HL-60 (cell line): ENCODE measurements at regions not wholly inside any gene's neighbourhood (a gene's known extent, or its start where the extent isn't known, plus 50 kb on each side); places are given as distances from the start of the nearest gene placed in this dataset.

Experiments
- DNase-seq, 2 experiments: peaks; one replicate each; pipeline ENCODE4 v3.0.0-alpha.2; 2010 to 2020; ENCODE audit warnings: low read depth in 1 of 2, low spot score in 1 of 2
- H3K27ac ChIP-seq: fragments of 250-450 bp; sonication (Bioruptor Pico); replicated peaks from 2 replicates; pipeline ENCODE4 v1.5.1; 2020; ENCODE audit warnings: mild to moderate bottlenecking, moderate library complexity
- H3K27me3 ChIP-seq: fragments of 250-450 bp; sonication (Bioruptor Pico); 2 replicates; pipeline ENCODE4 v1.5.1; 2021; ENCODE audit warnings: mild to moderate bottlenecking, moderate library complexity; ENCODE audit not compliant: insufficient read depth, poor library complexity, severe bottlenecking
- H3K4me3 ChIP-seq: replicated peaks from 2 replicates; pipeline ENCODE4 v1.5.1; 2011; ENCODE audit warnings: mild to moderate bottlenecking, control low read depth, low read length; ENCODE audit not compliant: insufficient read depth
- CTCF ChIP-seq: IDR thresholded peaks from one replicate; pipeline ENCODE4 v1.5.1; 2011; ENCODE audit warnings: low read length, control low read depth, inconsistent platforms; ENCODE audit not compliant: insufficient read depth
- GABPA ChIP-seq: IDR thresholded peaks from 2 replicates; pipeline ENCODE4 v1.6.1; 2012; ENCODE audit warnings: low read depth
- POLR2AphosphoS5 ChIP-seq: IDR thresholded peaks from 2 replicates; pipeline ENCODE4 v1.6.1; 2012; ENCODE audit warnings: low read depth
- SPI1 ChIP-seq: IDR thresholded peaks from 2 replicates; pipeline ENCODE4 v1.6.1; 2012; ENCODE audit warnings: low read depth, mild to moderate bottlenecking, borderline replicate concordance
- TF ChIP-seq, protein P1 (sequence below): IDR thresholded peaks from 2 replicates; pipeline ENCODE4 v1.6.1; 2012; ENCODE audit warnings: low read depth; ENCODE audit not compliant: insufficient replicate concordance

- Histone ChIP-seq H3K4me3 (no peak overlapping the region), H3K27me3 (no peaks in the 10 kb centered on the region), H3K27ac (no peak overlapping the region)
- no peak for DNase-seq
- TF ChIP-seq, protein P1, sequence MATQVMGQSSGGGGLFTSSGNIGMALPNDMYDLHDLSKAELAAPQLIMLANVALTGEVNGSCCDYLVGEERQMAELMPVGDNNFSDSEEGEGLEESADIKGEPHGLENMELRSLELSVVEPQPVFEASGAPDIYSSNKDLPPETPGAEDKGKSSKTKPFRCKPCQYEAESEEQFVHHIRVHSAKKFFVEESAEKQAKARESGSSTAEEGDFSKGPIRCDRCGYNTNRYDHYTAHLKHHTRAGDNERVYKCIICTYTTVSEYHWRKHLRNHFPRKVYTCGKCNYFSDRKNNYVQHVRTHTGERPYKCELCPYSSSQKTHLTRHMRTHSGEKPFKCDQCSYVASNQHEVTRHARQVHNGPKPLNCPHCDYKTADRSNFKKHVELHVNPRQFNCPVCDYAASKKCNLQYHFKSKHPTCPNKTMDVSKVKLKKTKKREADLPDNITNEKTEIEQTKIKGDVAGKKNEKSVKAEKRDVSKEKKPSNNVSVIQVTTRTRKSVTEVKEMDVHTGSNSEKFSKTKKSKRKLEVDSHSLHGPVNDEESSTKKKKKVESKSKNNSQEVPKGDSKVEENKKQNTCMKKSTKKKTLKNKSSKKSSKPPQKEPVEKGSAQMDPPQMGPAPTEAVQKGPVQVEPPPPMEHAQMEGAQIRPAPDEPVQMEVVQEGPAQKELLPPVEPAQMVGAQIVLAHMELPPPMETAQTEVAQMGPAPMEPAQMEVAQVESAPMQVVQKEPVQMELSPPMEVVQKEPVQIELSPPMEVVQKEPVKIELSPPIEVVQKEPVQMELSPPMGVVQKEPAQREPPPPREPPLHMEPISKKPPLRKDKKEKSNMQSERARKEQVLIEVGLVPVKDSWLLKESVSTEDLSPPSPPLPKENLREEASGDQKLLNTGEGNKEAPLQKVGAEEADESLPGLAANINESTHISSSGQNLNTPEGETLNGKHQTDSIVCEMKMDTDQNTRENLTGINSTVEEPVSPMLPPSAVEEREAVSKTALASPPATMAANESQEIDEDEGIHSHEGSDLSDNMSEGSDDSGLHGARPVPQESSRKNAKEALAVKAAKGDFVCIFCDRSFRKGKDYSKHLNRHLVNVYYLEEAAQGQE, result no peak
- no peak for TF ChIP-seq GABPA
- no peak for TF ChIP-seq SPI1
- TF ChIP-seq POLR2AphosphoS5, result no peak
- TF ChIP-seq CTCF, result no peak
These were observed 101.3 kb upstream of the SLITRK6 start for GRCh38 chr13:85900521-85900920.

DNA sequence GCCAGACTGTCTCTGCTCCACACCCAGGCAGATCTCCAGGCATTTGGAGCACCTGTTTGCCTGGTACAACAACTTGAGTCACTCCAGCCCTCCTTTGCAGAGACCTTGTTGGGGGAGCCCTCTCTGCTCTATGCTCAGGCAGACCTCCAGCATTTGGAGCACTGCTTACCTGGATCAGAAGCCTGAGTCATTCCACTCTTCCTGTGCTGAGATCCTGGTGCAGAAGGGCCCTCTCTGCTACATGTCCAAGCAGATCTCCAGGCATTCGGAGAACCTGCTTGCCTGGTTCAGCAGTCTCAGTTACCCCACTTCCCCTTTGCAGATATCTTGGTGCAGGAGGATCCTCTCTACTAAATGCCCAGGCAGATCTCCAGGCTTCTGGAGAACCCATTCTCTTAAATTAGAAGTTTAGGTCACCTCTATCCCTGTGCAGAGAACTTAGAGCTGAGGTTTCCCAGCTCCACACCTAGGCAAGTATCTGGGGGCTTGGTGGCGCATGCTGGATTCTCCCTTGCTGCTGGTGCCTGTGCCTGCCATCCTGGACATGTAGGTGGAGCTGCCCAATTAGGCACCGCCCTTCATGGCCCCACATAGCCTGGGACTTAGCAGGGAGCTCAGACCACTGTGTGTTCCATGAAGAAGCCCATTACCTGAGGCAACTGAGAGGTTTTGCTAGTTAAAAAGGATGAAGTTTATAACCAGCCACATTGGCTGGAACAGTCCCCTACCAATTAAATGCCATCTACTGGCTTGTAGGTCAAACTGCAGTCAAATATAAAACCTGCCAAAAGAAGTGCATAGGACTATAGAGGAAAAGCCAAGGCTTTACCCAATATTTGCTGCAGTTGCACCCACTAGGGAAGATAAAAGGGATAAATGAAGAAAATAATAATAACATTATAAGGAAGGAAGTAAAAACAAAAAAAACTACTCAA, 97.6 kb upstream of the SLITRK6 start:
- Histone ChIP-seq H3K27me3 (no peaks in the 10 kb centered on the region), H3K27ac (no peak overlapping the region), H3K4me3 (no peak overlapping the region)
- TF ChIP-seq CTCF (no peak), POLR2AphosphoS5 (no peak), GABPA (no peak), SPI1 (no peak)
- TF ChIP-seq, protein P1, result no peak
- DNase-seq, result no peak

GRCh38 chr13:85887406-85887805, 88.2 kb upstream of the SLITRK6 start:
- no peak overlapping the region for H3K4me3 ChIP-seq
- H3K27me3 ChIP-seq, result no peaks in the 10 kb centered on the region
- no peak overlapping the region for H3K27ac ChIP-seq
- no peak for DNase-seq
- TF ChIP-seq GABPA (no peak), POLR2AphosphoS5 (no peak), SPI1 (no peak), CTCF (no peak)
- TF ChIP-seq, protein P1, result no peak
